Adipocyte (in vitro differentiated cells): ENCODE measurements at regions not wholly inside any gene's neighbourhood (a gene's known extent, or its start where the extent isn't known, plus 50 kb on each side); places are given as distances from the start of the nearest gene placed in this dataset.

Experiments
- DNase-seq: peaks from one replicate; pipeline ENCODE4 v3.0.0-alpha.2; 2015; ENCODE audit warnings: low read depth
- H3K27me3 ChIP-seq: replicated peaks from 2 replicates; pipeline ENCODE4 v1.7.0; 2013; ENCODE audit warnings: mild to moderate bottlenecking, low read length, moderate library complexity; ENCODE audit not compliant: control insufficient read depth, insufficient read depth
- H3K36me3 ChIP-seq: 2 replicates; pipeline ENCODE4 v1.7.0; 2013; ENCODE audit warnings: low read length, mild to moderate bottlenecking, moderate library complexity; ENCODE audit not compliant: control insufficient read depth, insufficient read depth, severe bottlenecking
- H3K4me1 ChIP-seq: 2 replicates; pipeline ENCODE4 v1.7.0; 2013; ENCODE audit warnings: mild to moderate bottlenecking, low read length, moderate library complexity; ENCODE audit not compliant: control insufficient read depth, insufficient read depth
- H3K4me3 ChIP-seq: 2 replicates; pipeline ENCODE4 v1.7.0; 2013; ENCODE audit warnings: mild to moderate bottlenecking, low read length, moderate library complexity
- H3K9ac ChIP-seq: 2 replicates; pipeline ENCODE4 v1.7.0; 2013; ENCODE audit warnings: mild to moderate bottlenecking, low read length, moderate library complexity
- H3K9me3 ChIP-seq: 2 replicates; pipeline ENCODE4 v1.7.0; 2013; ENCODE audit warnings: mild to moderate bottlenecking, low read length, moderate library complexity; ENCODE audit not compliant: control insufficient read depth

GRCh38 chr11:127307700-127308099 is 307.1 kb upstream of the KIRREL3 start:
- Histone ChIP-seq H3K4me1 (no peaks in the 10 kb centered on the region), H3K4me3 (no peak overlapping the region)

DNA sequence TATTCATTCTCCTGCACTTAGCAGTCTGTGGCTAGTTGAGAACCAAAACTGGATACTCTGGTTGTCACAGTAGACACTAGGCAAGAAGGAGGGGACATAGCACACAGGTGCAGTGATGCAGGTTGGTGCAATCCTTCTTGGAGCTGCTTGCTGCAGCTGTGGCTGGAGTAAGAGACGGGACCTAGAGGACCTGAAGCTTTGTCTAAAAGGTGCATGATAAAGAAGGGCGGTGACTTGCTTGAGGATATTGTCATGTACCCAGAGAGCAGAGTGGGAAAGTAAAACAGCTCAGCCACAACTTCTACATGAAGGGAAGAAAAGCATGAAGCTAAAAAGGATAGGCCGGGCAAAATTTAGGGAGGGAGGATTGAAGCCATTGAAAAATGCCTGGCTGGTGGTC is 304.1 kb upstream of the KIRREL3 start:
- Histone ChIP-seq H3K27me3 (no peaks in the 10 kb centered on the region), H3K9me3 (no peaks in the 10 kb centered on the region), H3K4me1 (no peaks in the 10 kb centered on the region), H3K36me3 (no peaks in the 10 kb centered on the region), H3K9ac (no peak overlapping the region), H3K4me3 (no peak overlapping the region)
- no peak for DNase-seq

More at GRCh38 chr11:127307700-127308099, 307.1 kb upstream of the KIRREL3 start:
- H3K9ac ChIP-seq = no peak overlapping the region
- H3K36me3 ChIP-seq = no peaks in the 10 kb centered on the region
- no peak for DNase-seq
- no peaks in the 10 kb centered on the region for H3K9me3 ChIP-seq
- no peaks in the 10 kb centered on the region for H3K27me3 ChIP-seq

DNA sequence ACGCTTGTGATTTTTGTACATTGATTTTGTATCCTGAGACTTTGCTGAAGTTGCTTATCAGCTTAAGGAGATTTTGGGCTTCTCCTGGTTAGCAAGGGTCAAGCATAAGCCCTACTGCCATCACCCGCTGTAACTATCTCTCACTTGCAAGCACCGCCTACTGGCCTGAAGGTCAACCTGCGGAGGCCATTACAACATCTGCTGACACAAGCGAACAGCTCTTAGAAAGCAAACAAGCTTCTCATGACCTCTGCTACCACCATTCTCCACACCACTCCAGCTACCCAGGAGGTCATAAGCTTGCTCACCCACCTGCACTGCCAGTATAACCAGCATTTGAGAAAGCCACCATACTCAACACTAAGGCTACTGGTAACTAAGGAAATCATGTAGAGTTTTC is 288.4 kb upstream of the KIRREL3 start:
- Histone ChIP-seq H3K9me3 (peaks cover 14% of the 10 kb centered on the region), H3K36me3 (no peaks in the 10 kb centered on the region), H3K9ac (no peak overlapping the region), H3K4me1 (no peaks in the 10 kb centered on the region), H3K4me3 (no peak overlapping the region), H3K27me3 (no peaks in the 10 kb centered on the region)
- no peak for DNase-seq

DNA sequence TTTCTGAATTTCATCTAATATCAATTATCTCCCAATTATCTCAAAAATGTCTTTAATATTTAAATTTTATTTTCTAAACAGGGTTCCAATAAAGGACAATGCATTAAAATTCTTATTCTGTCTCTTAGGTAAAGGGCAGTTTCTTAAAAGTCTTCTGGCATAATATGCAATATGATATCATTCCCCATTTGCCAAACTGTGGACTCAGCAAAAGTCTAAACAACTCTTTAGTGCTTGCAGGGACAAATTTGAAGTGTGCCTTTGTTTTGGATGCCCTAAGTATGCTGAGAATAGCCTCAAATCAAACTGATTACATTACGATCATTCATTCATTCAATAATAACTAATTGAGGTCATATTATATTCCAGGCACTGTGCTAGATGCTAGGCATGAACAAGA is 281.0 kb upstream of the KIRREL3 start:
- Histone ChIP-seq H3K9me3 (peaks cover 7% of the 10 kb centered on the region), H3K4me1 (no peaks in the 10 kb centered on the region), H3K36me3 (no peaks in the 10 kb centered on the region), H3K9ac (no peak overlapping the region), H3K4me3 (no peak overlapping the region), H3K27me3 (no peaks in the 10 kb centered on the region)
- DNase-seq = no peak

- Histone ChIP-seq H3K36me3 (no peaks in the 10 kb centered on the region), H3K9ac (no peak overlapping the region), H3K27me3 (no peaks in the 10 kb centered on the region), H3K4me1 (no peaks in the 10 kb centered on the region), H3K4me3 (no peak overlapping the region), H3K9me3 (no peaks in the 10 kb centered on the region)
- DNase-seq = no peak
These were observed 275.2 kb upstream of the KIRREL3 start for GRCh38 chr11:127275774-127276173.

- Histone ChIP-seq H3K36me3 (no peaks in the 10 kb centered on the region), H3K4me3 (no peak overlapping the region), H3K4me1 (no peaks in the 10 kb centered on the region), H3K9ac (no peak overlapping the region), H3K9me3 (no peaks in the 10 kb centered on the region), H3K27me3 (no peaks in the 10 kb centered on the region)
- no peak for DNase-seq
These were observed 273.7 kb upstream of the KIRREL3 start for GRCh38 chr11:127274328-127274676.

GRCh38 chr11:127273593-127274327 is 273.2 kb upstream of the KIRREL3 start:
- Histone ChIP-seq H3K36me3 (no peaks in the 10 kb centered on the region), H3K27me3 (no peaks in the 10 kb centered on the region), H3K4me1 (no peaks in the 10 kb centered on the region), H3K9me3 (no peaks in the 10 kb centered on the region), H3K4me3 (no peak overlapping the region), H3K9ac (no peak overlapping the region)
- DNase-seq = no peak

DNA sequence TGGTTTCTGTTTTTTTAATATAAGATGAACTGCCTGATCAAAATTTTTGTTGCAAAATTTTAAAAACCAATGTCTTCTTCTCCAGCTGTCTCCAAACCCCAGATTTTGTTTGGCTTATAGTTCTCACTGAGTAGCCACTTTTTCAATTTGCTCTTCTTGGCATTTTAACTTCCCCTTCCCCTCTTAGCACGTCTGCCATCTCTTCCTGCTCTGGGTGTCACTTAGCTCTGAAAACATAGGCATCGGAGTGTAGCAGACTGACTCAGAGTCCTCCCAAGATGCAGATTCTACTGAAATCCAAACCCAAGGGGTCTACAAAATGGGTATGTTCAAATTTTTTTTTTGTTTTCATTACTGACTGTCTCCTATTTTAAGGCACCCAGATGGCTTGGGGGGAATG is 270.3 kb upstream of the KIRREL3 start:
- Histone ChIP-seq H3K4me1 (no peaks in the 10 kb centered on the region), H3K36me3 (no peaks in the 10 kb centered on the region), H3K27me3 (no peaks in the 10 kb centered on the region), H3K9ac (no peak overlapping the region), H3K9me3 (no peaks in the 10 kb centered on the region), H3K4me3 (no peak overlapping the region)
- no peak for DNase-seq

GRCh38 chr11:127269911-127270310 is 269.3 kb upstream of the KIRREL3 start:
- no peak overlapping the region for H3K4me3 ChIP-seq
- no peak for DNase-seq
- no peaks in the 10 kb centered on the region for H3K36me3 ChIP-seq
- no peaks in the 10 kb centered on the region for H3K27me3 ChIP-seq
- H3K9ac ChIP-seq = no peak overlapping the region
- H3K9me3 ChIP-seq = no peaks in the 10 kb centered on the region
- no peaks in the 10 kb centered on the region for H3K4me1 ChIP-seq

DNA sequence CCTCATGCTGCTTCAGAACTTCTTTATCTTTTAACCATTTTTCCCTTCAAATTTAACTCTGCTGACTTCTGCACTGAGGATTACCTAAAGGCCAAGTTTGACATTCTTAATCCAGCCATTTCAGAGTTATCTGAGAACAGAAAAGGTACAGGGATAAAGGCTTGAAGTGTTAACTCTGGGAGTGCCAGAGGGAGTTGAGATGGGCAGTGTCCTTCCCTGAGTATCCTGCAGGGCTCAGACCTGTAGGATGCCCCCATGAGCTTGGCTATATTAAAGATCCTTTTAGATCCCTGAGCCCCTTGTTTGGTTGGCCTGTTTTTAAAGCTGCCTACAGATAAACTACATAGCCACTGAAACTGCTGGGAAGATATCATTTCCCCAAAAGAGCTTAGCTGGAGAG is 268.4 kb upstream of the KIRREL3 start:
- H3K9ac ChIP-seq = no peak overlapping the region
- H3K9me3 ChIP-seq = no peaks in the 10 kb centered on the region
- no peaks in the 10 kb centered on the region for H3K4me1 ChIP-seq
- no peaks in the 10 kb centered on the region for H3K36me3 ChIP-seq
- no peak overlapping the region for H3K4me3 ChIP-seq
- no peak for DNase-seq
- H3K27me3 ChIP-seq = peaks cover under 1% of the 10 kb centered on the region

DNA sequence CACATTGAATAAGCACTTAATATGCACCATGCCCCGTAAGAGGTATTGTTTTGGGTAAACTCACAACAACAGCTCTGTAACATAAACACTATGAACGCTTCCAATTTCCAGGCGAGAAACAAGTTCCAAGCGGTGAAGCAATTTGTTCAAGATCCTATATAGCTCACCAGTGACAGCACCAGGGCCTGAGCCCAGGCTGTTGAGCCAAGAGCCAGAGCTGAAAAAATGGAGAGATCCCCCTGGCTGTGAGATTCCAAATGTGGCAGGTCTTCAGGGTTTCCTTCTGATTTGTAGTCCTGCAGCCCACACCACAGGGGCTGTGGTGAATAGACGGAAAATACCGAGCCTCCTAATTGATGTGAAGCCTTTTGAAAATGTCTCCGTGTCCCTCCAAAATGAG is 268.0 kb upstream of the KIRREL3 start:
- no peak overlapping the region for H3K9ac ChIP-seq
- H3K4me1 ChIP-seq = no peaks in the 10 kb centered on the region
- no peaks in the 10 kb centered on the region for H3K36me3 ChIP-seq
- DNase-seq = no peak
- no peak overlapping the region for H3K4me3 ChIP-seq
- no peaks in the 10 kb centered on the region for H3K9me3 ChIP-seq
- peaks cover 2% of the 10 kb centered on the region for H3K27me3 ChIP-seq

DNA sequence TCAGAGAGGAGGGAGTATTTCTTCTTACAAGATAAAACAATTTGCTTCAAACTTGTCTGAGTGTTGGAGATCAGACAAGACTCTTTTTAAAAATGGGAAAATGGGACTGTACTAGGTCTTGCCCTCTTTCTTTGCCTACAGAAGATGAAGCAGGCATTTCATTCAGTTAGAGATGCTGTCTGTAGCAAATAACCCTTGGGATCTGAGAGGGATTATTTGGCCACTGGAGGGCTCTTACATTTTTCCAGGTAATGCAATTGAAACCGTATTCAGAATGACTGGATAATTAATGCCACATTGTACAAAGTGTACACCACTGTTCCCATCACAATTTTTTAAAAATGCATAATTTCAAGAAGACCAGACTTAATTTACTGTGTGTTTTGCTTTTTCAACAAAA is 258.5 kb upstream of the KIRREL3 start:
- H3K4me3 ChIP-seq = no peak overlapping the region

More for the DNA sequence above, 258.5 kb upstream of the KIRREL3 start:
- no peak for DNase-seq
- Histone ChIP-seq H3K36me3 (no peaks in the 10 kb centered on the region), H3K27me3 (peaks cover 2% of the 10 kb centered on the region), H3K9me3 (peaks cover 2% of the 10 kb centered on the region), H3K4me1 (no peaks in the 10 kb centered on the region), H3K9ac (no peak overlapping the region)
